HEK293 (cell line): ENCODE measurements at regions not wholly inside any gene's neighbourhood (a gene's known extent, or its start where the extent isn't known, plus 50 kb on each side); places are given as distances from the start of the nearest gene placed in this dataset.

Experiments used
- CTCF ChIA-PET: fragments of 350-600 bp; formaldehyde crosslinking; extraction: SDS; loops from one replicate; lab custom pipeline; 2021; ENCODE audit warnings: antibody characterized with exemption; lab: Yijun Ruan, JAX
- POLR2A ChIA-PET: fragments of 300-600 bp; formaldehyde crosslinking; extraction: SDS; loops from one replicate; lab custom pipeline; 2020; ENCODE audit warnings: antibody characterized with exemption, inconsistent platforms; lab: Yijun Ruan, JAX
- H3K27ac ChIP-seq: fragments of 200-500 bp; sonication (Bioruptor generic); 2 replicates; pipeline ENCODE4 v1.5.1; 2014; ENCODE audit warnings: low read depth, low read length, control low read depth, inconsistent platforms; ENCODE audit errors: extremely low read depth
- H3K36me3 ChIP-seq, 2 experiments: fragments of 200-500 bp in 1 of 2; sonication (Bioruptor generic) in 1 of 2; 1 replicate in 1 of 2; 2 replicates in 1 of 2; pipeline ENCODE4 v1.5.1; 2014 to 2017; ENCODE audit warnings: inconsistent platforms in 2 of 2, low read length in 2 of 2; ENCODE audit not compliant: control insufficient read depth in 2 of 2, insufficient read depth in 1 of 2
- H3K4me1 ChIP-seq: fragments of 200-500 bp; sonication (Bioruptor generic); 2 replicates; pipeline ENCODE4 v1.5.1; 2014; ENCODE audit warnings: mild to moderate bottlenecking, low read length, inconsistent platforms; ENCODE audit not compliant: control insufficient read depth, insufficient read depth
- H3K4me3 ChIP-seq: 2 replicates; pipeline ENCODE4 v1.5.1; 2011; ENCODE audit warnings: low read depth, mild to moderate bottlenecking, control low read depth, low read length, moderate library complexity
- H3K9me3 ChIP-seq: fragments of 200-500 bp; sonication (Bioruptor generic); 2 replicates; pipeline ENCODE4 v1.5.1; 2014; ENCODE audit warnings: low read depth, low read length, inconsistent platforms; ENCODE audit not compliant: control insufficient read depth, insufficient read depth
- KLF8 ChIP-seq: fragments of 450-650 bp; formaldehyde crosslinking; IDR thresholded peaks from 2 replicates; pipeline ENCODE4 v1.5.1; 2016; ENCODE audit warnings: missing biosample characterization, missing genetic modification characterization
- OVOL3 ChIP-seq: fragments of 450-650 bp; formaldehyde crosslinking; IDR thresholded peaks from 2 replicates; pipeline ENCODE4 v1.5.1; 2016; ENCODE audit warnings: missing biosample characterization, missing genetic modification characterization
- SETDB1 ChIP-seq: IDR thresholded peaks from one replicate; pipeline ENCODE4 v1.6.1; 2017; ENCODE audit warnings: mild to moderate bottlenecking, low read length, moderate library complexity, mixed read lengths; ENCODE audit not compliant: insufficient read length
- TCF7L2 ChIP-seq: IDR thresholded peaks from 2 replicates; pipeline ENCODE4 v1.6.1; 2011; ENCODE audit warnings: low read depth, mild to moderate bottlenecking, inconsistent platforms, low read length, moderate library complexity, borderline replicate concordance
- TRIM28 ChIP-seq: IDR thresholded peaks from 2 replicates; pipeline ENCODE4 v1.6.1; 2011; ENCODE audit warnings: low read length, control low read depth, borderline replicate concordance
- ZBTB20 ChIP-seq: fragments of 450-650 bp; formaldehyde crosslinking; IDR thresholded peaks from 2 replicates; pipeline ENCODE4 v1.5.1; 2016; ENCODE audit warnings: missing biosample characterization, missing genetic modification characterization
- ZBTB21 ChIP-seq: fragments of 450-650 bp; formaldehyde crosslinking; IDR thresholded peaks from 2 replicates; pipeline ENCODE4 v1.5.1; 2017; ENCODE audit warnings: missing biosample characterization, missing genetic modification characterization
- ZBTB7A ChIP-seq: fragments of 450-650 bp; formaldehyde crosslinking; IDR thresholded peaks from 2 replicates; pipeline ENCODE4 v1.5.1; 2016; ENCODE audit warnings: low read depth, missing biosample characterization, missing genetic modification characterization
- ZFHX2 ChIP-seq: fragments of 450-650 bp; formaldehyde crosslinking; conservative IDR thresholded peaks from 2 replicates; pipeline ENCODE4 v1.5.1; 2016; ENCODE audit warnings: missing biosample characterization, missing genetic modification characterization
- ZNF140 ChIP-seq: fragments of 450-650 bp; formaldehyde crosslinking; IDR thresholded peaks from 2 replicates; pipeline ENCODE4 v1.5.1; 2016; ENCODE audit warnings: missing biosample characterization, missing genetic modification characterization
- ZNF223 ChIP-seq: fragments of 450-650 bp; formaldehyde crosslinking; IDR thresholded peaks from 2 replicates; pipeline ENCODE4 v1.5.1; 2016; ENCODE audit warnings: missing biosample characterization, missing genetic modification characterization
- ZNF341 ChIP-seq: fragments of 450-650 bp; formaldehyde crosslinking; IDR thresholded peaks from 2 replicates; pipeline ENCODE4; 2016; ENCODE audit warnings: low read depth, missing biosample characterization, missing genetic modification characterization
- ZNF366 ChIP-seq: fragments of 450-650 bp; formaldehyde crosslinking; conservative IDR thresholded peaks from 2 replicates; pipeline ENCODE4 v1.5.1; 2016; ENCODE audit warnings: missing biosample characterization, missing genetic modification characterization
- ZNF391 ChIP-seq: fragments of 450-650 bp; formaldehyde crosslinking; IDR thresholded peaks from 2 replicates; pipeline ENCODE4 v1.5.1; 2016; ENCODE audit warnings: low read depth, missing biosample characterization, missing genetic modification characterization, borderline replicate concordance
- ZNF600 ChIP-seq: fragments of 450-650 bp; formaldehyde crosslinking; IDR thresholded peaks from 2 replicates; pipeline ENCODE4 v1.5.1; 2016; ENCODE audit warnings: missing biosample characterization, missing genetic modification characterization
- ZNF623 ChIP-seq: fragments of 450-650 bp; formaldehyde crosslinking; IDR thresholded peaks from 2 replicates; pipeline ENCODE4 v1.5.1; 2016; ENCODE audit warnings: missing biosample characterization, missing genetic modification characterization
- ZNF660 ChIP-seq: fragments of 450-650 bp; IDR thresholded peaks from 2 replicates; pipeline ENCODE4 v1.5.1; 2018; ENCODE audit warnings: missing biosample characterization, mild to moderate bottlenecking, missing genetic modification characterization
- TF ChIP-seq, protein P1 (sequence below): fragments of 450-650 bp; IDR thresholded peaks from 2 replicates; pipeline ENCODE4 v1.5.1; 2018; ENCODE audit warnings: missing biosample characterization, missing genetic modification characterization
- TF ChIP-seq, protein P2 (sequence below): fragments of 450-650 bp; formaldehyde crosslinking; IDR thresholded peaks from 2 replicates; pipeline ENCODE4 v1.5.1; 2016; ENCODE audit warnings: missing biosample characterization, missing genetic modification characterization
- TF ChIP-seq, protein P3 (sequence below): fragments of 450-650 bp; formaldehyde crosslinking; IDR thresholded peaks from 2 replicates; pipeline ENCODE4 v1.5.1; 2016; ENCODE audit warnings: missing biosample characterization, missing genetic modification characterization
- TF ChIP-seq, protein P4 (sequence below): fragments of 450-650 bp; formaldehyde crosslinking; IDR thresholded peaks from 2 replicates; pipeline ENCODE4 v1.5.1; 2016; ENCODE audit warnings: missing biosample characterization, missing genetic modification characterization, borderline replicate concordance

DNA sequence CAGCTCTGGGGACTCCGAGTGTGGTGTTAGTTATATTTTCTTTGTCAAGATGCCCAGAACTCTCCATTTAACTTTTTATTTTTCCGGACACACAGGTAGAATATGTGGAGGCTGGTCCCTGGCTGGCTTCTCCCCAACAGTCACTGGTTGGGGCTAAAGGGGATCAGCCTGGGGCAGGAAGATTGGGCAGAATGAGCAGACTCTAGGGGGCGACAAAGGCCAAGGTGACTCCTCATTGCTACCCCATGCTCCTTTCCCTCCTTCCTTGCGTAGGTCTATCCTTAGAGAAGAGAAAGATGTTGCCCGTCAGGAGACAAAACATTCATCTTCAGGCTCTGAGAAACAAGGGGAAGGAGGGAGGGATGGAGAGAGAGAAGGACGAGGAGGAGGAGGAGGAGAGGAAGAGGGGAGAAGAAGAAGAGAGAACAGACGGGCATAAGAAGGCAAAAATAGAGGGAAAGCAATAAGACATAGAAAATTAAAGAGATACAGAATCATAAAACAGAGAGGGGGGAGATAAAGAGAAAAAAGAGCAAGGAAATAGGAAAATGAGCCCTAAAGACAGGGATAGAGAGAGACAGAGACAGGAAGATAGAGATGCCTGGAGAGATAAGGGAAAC lies 89.9 kb downstream of the FOXD2 start (continued):
- TF ChIP-seq, protein P1, sequence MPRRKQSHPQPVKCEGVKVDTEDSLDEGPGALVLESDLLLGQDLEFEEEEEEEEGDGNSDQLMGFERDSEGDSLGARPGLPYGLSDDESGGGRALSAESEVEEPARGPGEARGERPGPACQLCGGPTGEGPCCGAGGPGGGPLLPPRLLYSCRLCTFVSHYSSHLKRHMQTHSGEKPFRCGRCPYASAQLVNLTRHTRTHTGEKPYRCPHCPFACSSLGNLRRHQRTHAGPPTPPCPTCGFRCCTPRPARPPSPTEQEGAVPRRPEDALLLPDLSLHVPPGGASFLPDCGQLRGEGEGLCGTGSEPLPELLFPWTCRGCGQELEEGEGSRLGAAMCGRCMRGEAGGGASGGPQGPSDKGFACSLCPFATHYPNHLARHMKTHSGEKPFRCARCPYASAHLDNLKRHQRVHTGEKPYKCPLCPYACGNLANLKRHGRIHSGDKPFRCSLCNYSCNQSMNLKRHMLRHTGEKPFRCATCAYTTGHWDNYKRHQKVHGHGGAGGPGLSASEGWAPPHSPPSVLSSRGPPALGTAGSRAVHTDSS (tag by site-specific recombination) = 0 out of 2 replicates have a peak, but pooled peaks have one; percentile 18
- TF ChIP-seq ZBTB7A (tag by site-specific recombination) (no peak), OVOL3 (tag by site-specific recombination) (no peak), ZNF600 (tag by site-specific recombination) (no peak), ZNF366 (peak; percentile 71), KLF8 (no peak), ZNF223 (tag by site-specific recombination) (no peak)

DNA sequence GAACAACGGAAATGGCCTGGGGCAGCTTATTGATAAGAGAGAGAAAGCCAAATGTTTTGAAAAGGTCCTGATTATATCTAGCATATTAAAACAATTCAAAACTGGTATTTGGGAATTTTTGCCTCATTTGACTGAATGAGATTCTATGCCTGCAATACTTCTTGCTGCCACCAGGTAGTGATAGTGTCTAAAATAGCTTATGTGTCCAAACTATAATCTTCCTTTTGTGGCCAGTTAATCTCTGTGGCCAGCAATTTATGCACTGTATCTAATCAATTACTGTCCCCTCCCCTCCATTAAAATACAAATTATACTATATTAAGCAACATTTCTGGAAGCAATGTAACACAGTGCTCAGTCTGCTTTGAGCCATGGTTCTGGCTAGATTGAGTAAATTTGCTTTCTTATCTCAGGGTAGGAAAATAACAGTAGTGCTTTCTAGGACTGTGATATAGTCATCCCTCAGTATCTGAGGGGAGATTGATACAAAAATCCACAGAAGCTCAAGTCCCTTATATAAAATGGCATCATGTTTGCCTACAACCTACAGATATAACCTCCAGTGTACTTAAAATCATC lies 91.8 kb downstream of the FOXD2 start:
- ChIA-PET CTCF (interaction anchor here (0.6 to 3.3 kb wide), 24 partner anchors 9 to 685 kb away, joined by 3 to 17 read pairs (median 4); partner anchors contain the start of gene FOXD2), POLR2A (no interaction called here)
- H3K27ac ChIP-seq = no peak overlapping the region
- H3K4me3 ChIP-seq = no peak overlapping the region
- TF ChIP-seq SETDB1 (peak; percentile 97), ZNF660 (no peak), TRIM28 (peak; percentile 49; the same call in 1 of the 2 replicates)
- TF ChIP-seq, protein P2, sequence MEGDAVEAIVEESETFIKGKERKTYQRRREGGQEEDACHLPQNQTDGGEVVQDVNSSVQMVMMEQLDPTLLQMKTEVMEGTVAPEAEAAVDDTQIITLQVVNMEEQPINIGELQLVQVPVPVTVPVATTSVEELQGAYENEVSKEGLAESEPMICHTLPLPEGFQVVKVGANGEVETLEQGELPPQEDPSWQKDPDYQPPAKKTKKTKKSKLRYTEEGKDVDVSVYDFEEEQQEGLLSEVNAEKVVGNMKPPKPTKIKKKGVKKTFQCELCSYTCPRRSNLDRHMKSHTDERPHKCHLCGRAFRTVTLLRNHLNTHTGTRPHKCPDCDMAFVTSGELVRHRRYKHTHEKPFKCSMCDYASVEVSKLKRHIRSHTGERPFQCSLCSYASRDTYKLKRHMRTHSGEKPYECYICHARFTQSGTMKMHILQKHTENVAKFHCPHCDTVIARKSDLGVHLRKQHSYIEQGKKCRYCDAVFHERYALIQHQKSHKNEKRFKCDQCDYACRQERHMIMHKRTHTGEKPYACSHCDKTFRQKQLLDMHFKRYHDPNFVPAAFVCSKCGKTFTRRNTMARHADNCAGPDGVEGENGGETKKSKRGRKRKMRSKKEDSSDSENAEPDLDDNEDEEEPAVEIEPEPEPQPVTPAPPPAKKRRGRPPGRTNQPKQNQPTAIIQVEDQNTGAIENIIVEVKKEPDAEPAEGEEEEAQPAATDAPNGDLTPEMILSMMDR (tag by site-specific recombination) = 0 out of 2 replicates have a peak, but pooled peaks have one; percentile 25
- H3K4me1 ChIP-seq = peaks cover 3% of the 10 kb centered on the region; the same call in 1 of the 2 replicates
- H3K36me3 ChIP-seq = no peaks in the 10 kb centered on the region
- H3K9me3 ChIP-seq = no peaks in the 10 kb centered on the region

DNA sequence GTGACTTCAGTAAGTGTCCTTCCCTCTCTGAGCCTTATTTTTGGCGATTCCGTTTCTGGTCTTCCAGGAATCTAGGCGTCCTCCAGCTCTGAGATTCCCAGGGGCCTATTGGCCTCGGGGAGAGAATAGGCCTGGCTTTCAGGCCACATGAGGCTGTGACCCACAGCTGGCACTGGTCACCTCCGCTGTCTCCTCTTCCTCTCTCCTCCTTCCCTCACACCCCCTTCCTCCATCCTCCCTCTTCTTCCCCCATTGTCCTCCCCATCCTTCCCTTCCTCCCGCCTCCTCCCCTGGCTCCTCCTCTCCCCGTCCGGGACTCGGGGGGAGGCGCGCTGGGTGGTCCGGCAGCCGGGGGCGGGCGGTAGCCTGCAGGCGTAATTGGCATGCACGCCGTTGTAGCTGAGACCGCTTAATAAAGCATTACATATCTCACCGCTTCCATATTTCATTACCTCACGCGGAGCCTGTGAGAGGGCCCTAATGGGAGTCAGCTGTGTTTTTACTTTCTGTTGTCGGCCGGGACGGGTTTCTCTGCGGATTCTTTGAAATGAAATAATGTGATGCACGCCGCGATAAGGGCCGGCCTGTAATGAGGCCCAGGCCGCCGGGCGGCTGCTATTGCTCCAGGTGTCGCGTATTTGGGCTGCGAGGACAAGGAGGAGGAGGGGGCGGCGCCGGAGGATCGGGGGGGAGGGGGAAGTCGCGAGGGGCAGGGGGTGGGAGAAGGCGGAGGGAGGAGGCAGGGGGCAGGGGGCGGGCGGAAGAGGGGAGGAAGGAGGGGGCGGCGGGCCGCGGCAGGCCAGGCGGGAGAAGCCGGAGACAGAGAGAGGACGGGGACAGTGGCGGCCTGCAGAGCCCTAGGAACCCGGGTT lies 95.3 kb downstream of the FOXD2 start:
- Histone ChIP-seq H3K36me3 (no peaks in the 10 kb centered on the region), H3K4me3 (no peak overlapping the region), H3K4me1 (peaks cover 23% of the 10 kb centered on the region), H3K27ac (peak overlapping the region; percentile 34; the same call in 1 of the 2 replicates), H3K9me3 (no peaks in the 10 kb centered on the region)
- CTCF ChIA-PET = interaction anchor here (0.6 to 1.6 kb wide), 3 partner anchors 99 to 193 kb away, joined by 3 to 4 read pairs (median 3); no protein-coding TSS in a partner anchor
- POLR2A ChIA-PET = no interaction called here
- TF ChIP-seq ZNF140 (tag by site-specific recombination) = no peak
- TF ChIP-seq ZFHX2 (tag by site-specific recombination) = 0 out of 2 replicates have a peak, but pooled peaks have one; percentile 6
- TF ChIP-seq, protein P3, sequence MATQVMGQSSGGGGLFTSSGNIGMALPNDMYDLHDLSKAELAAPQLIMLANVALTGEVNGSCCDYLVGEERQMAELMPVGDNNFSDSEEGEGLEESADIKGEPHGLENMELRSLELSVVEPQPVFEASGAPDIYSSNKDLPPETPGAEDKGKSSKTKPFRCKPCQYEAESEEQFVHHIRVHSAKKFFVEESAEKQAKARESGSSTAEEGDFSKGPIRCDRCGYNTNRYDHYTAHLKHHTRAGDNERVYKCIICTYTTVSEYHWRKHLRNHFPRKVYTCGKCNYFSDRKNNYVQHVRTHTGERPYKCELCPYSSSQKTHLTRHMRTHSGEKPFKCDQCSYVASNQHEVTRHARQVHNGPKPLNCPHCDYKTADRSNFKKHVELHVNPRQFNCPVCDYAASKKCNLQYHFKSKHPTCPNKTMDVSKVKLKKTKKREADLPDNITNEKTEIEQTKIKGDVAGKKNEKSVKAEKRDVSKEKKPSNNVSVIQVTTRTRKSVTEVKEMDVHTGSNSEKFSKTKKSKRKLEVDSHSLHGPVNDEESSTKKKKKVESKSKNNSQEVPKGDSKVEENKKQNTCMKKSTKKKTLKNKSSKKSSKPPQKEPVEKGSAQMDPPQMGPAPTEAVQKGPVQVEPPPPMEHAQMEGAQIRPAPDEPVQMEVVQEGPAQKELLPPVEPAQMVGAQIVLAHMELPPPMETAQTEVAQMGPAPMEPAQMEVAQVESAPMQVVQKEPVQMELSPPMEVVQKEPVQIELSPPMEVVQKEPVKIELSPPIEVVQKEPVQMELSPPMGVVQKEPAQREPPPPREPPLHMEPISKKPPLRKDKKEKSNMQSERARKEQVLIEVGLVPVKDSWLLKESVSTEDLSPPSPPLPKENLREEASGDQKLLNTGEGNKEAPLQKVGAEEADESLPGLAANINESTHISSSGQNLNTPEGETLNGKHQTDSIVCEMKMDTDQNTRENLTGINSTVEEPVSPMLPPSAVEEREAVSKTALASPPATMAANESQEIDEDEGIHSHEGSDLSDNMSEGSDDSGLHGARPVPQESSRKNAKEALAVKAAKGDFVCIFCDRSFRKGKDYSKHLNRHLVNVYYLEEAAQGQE (tag by site-specific recombination) = no peak
- TF ChIP-seq ZBTB21 (tag by site-specific recombination) = no peak
- TF ChIP-seq TCF7L2 = peak; percentile 87
- no peak for TF ChIP-seq ZNF341 (tag by site-specific recombination)
- TF ChIP-seq, protein P4, sequence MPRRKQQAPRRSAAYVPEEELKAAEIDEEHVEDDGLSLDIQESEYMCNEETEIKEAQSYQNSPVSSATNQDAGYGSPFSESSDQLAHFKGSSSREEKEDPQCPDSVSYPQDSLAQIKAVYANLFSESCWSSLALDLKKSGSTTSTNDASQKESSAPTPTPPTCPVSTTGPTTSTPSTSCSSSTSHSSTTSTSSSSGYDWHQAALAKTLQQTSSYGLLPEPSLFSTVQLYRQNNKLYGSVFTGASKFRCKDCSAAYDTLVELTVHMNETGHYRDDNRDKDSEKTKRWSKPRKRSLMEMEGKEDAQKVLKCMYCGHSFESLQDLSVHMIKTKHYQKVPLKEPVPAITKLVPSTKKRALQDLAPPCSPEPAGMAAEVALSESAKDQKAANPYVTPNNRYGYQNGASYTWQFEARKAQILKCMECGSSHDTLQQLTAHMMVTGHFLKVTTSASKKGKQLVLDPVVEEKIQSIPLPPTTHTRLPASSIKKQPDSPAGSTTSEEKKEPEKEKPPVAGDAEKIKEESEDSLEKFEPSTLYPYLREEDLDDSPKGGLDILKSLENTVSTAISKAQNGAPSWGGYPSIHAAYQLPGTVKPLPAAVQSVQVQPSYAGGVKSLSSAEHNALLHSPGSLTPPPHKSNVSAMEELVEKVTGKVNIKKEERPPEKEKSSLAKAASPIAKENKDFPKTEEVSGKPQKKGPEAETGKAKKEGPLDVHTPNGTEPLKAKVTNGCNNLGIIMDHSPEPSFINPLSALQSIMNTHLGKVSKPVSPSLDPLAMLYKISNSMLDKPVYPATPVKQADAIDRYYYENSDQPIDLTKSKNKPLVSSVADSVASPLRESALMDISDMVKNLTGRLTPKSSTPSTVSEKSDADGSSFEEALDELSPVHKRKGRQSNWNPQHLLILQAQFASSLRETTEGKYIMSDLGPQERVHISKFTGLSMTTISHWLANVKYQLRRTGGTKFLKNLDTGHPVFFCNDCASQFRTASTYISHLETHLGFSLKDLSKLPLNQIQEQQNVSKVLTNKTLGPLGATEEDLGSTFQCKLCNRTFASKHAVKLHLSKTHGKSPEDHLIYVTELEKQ = no peak
- TF ChIP-seq ZNF623 = no peak
- no peak for TF ChIP-seq ZNF391 (tag by site-specific recombination)
- no peak for TF ChIP-seq ZBTB20 (tag by site-specific recombination)
